SU-DHL-6 (cell line): ENCODE measurements at regions not wholly inside any gene's neighbourhood (a gene's known extent, or its start where the extent isn't known, plus 50 kb on each side); places are given as distances from the start of the nearest gene placed in this dataset.

Source experiments
- EZH2phosphoT487 ChIP-seq: fragments of 200-600 bp; sonication (generic), shearing (Covaris generic); conservative IDR thresholded peaks from 2 replicates; pipeline ENCODE4 v1.6.1; 2018; ENCODE audit warnings: mild to moderate bottlenecking, antibody characterized with exemption, low read length, moderate library complexity, mixed read lengths
- TF ChIP-seq, protein P1 (sequence below): fragments of 200-600 bp; sonication (generic); IDR thresholded peaks from one replicate; pipeline ENCODE4 v1.5.1; 2017; ENCODE audit warnings: antibody characterized with exemption, mild to moderate bottlenecking, low read length, moderate library complexity; ENCODE audit not compliant: insufficient read depth, poor library complexity, severe bottlenecking

DNA sequence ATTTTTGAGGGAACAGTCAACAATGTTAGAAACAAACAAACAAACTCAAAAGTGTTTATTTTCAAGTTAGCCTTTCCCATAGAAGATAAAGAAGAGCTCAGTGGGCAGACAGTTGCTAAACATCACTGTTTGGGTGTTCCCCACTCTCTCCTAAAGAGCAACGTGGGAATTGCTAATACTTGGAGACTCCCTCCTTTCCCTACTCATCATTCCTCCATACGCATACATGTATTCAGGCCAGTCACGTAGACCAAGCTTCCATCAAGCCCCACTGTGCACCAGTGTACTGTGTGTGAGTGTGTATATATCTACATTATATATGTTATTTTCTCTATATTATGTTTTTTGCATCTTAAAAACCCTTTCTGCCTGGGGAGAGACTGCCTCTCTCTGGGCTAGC is 115.0 kb upstream of the EGFLAM start:
- TF ChIP-seq EZH2phosphoT487: no peak
- TF ChIP-seq, protein P1, sequence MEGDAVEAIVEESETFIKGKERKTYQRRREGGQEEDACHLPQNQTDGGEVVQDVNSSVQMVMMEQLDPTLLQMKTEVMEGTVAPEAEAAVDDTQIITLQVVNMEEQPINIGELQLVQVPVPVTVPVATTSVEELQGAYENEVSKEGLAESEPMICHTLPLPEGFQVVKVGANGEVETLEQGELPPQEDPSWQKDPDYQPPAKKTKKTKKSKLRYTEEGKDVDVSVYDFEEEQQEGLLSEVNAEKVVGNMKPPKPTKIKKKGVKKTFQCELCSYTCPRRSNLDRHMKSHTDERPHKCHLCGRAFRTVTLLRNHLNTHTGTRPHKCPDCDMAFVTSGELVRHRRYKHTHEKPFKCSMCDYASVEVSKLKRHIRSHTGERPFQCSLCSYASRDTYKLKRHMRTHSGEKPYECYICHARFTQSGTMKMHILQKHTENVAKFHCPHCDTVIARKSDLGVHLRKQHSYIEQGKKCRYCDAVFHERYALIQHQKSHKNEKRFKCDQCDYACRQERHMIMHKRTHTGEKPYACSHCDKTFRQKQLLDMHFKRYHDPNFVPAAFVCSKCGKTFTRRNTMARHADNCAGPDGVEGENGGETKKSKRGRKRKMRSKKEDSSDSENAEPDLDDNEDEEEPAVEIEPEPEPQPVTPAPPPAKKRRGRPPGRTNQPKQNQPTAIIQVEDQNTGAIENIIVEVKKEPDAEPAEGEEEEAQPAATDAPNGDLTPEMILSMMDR: no peak
